ENCODE measurements at regions not wholly inside any gene's neighbourhood (a gene's known extent, or its start where the extent isn't known, plus 50 kb on each side); places are given as distances from the start of the nearest gene placed in this dataset.

DNA sequence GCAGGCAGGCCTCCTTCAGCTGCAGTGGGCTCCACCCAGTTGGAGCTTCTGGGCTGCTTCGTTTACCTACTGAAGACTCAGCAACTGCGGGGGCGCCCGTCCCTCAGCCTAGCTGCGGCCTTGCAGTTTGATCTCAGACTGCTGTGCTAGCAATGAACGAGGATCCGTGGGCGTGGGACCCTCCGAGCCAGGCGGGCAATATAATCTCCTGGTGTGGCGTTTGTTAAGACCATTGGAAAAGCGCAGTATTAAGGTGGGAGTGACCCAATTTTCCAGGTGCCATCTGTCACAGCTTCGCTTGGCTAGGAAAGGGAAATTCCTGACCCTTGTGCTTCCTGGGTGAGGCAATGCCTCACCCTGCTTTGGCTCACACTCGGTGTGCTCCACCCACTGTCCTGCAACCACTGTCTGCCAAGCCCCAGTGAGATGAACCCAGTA is 159.2 kb upstream of the FOXP2 start:
- no peak overlapping the region for H3K9ac ChIP-seq
- no peaks in the 10 kb centered on the region for H3K4me1 ChIP-seq
- DNase-seq (ENCODE audit: low spot score), result no peak
- no peak overlapping the region for H3K27ac ChIP-seq
- H3K4me3 ChIP-seq, result no peak overlapping the region
- no peak overlapping the region for H3K4me2 ChIP-seq
- H4K20me1 ChIP-seq (ENCODE audit: low read depth), result no peaks in the 10 kb centered on the region
- no peaks in the 10 kb centered on the region for H3F3A ChIP-seq (ENCODE audit: low read depth)
- Mint-ChIP-seq H3K36me3 (peaks cover under 1% of the 10 kb centered on the region), H3K27me3 (ENCODE audit: insufficient read depth, low read depth) (peaks cover 4% of the 10 kb centered on the region), H3K27ac (no peak overlapping the region), H3K4me3 (no peak overlapping the region), H3K4me1 (no peaks in the 10 kb centered on the region), H3K9me3 (peaks cover 13% of the 10 kb centered on the region)
- no peaks in the 10 kb centered on the region for H3K79me2 ChIP-seq (ENCODE audit: low read depth)
- no peaks in the 10 kb centered on the region for H3K36me3 ChIP-seq
- TF ChIP-seq EZH2 (IDR thresholded peaks at IDR 0.05) (no peak), CTCF (IDR thresholded peaks at IDR 0.05) (no peak), EZH2phosphoT487 (IDR thresholded peaks at IDR 0.05) (no peak)
- H2AFZ ChIP-seq (replicated peaks), result no peak overlapping the region
- H3K9me3 ChIP-seq (ENCODE audit: low read depth), result no peaks in the 10 kb centered on the region
- H3K27me3 ChIP-seq, result no peaks in the 10 kb centered on the region

DNA sequence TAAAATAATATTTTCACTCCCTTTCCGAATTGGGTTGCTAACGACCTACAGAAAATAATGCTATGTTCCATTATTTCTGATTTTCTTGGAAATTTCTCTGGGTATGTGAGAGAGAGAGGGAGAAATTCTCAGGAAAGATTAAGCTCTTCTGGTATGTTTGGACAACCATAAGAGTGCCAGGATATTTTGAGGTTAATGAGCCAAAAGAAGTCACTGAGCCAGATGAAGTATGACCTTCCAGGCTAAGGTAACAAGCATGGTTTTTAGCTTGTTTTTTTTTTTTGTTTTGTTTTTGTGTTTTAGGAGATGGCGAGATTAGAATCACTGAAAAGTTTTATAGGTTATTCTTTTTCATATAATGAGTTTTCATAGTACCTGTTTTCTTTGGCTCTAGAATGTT is 171.0 kb upstream of the FOXP2 start:
- Histone ChIP-seq H3K4me2 (no peak overlapping the region), H3K9me3 (ENCODE audit: low read depth) (no peaks in the 10 kb centered on the region), H3F3A (ENCODE audit: low read depth) (no peaks in the 10 kb centered on the region), H4K20me1 (ENCODE audit: low read depth) (no peaks in the 10 kb centered on the region), H3K27me3 (no peaks in the 10 kb centered on the region), H3K9ac (no peak overlapping the region), H3K27ac (no peak overlapping the region), H2AFZ (replicated peaks) (no peak overlapping the region), H3K79me2 (ENCODE audit: low read depth) (no peaks in the 10 kb centered on the region), H3K4me3 (no peak overlapping the region), H3K36me3 (no peaks in the 10 kb centered on the region), H3K4me1 (peaks cover 5% of the 10 kb centered on the region)
- no peak for DNase-seq (ENCODE audit: low spot score)
- H3K36me3 Mint-ChIP-seq, result no peaks in the 10 kb centered on the region
- H3K4me3 Mint-ChIP-seq, result no peak overlapping the region
- no peak for TF ChIP-seq CTCF (IDR thresholded peaks at IDR 0.05)
- no peak for TF ChIP-seq EZH2phosphoT487 (IDR thresholded peaks at IDR 0.05)
- no peak for TF ChIP-seq EZH2 (IDR thresholded peaks at IDR 0.05)
- no peaks in the 10 kb centered on the region for H3K9me3 Mint-ChIP-seq
- H3K27me3 Mint-ChIP-seq (ENCODE audit: insufficient read depth, low read depth), result no peaks in the 10 kb centered on the region
- no peak overlapping the region for H3K27ac Mint-ChIP-seq
- peaks cover 5% of the 10 kb centered on the region for H3K4me1 Mint-ChIP-seq

DNA sequence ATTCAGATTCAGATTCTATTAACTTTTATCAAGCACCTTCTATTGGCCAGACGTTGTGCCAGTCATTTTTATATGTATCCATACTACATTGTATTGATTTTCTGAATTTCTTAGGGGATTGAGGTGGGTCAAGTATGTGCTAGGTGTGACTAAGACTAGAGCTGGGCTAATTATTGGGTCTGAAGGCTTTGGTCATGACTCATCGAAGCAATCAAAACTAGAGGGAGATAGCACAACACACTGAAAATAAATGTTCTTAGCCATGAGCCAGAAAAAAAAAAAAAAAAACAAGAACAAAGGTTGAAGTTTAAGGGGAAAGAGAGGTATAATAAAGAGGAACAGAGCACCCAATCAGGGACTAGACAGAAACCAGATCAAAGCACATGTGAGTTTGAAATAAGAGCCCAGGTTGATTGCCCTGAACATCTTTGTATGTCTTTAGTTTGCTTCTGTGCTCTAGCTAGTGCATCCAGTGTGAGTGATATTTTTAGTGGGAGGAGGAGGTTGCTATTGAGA is 171.6 kb upstream of the FOXP2 start:
- Histone ChIP-seq H3K4me1 (peaks cover 5% of the 10 kb centered on the region), H3F3A (ENCODE audit: low read depth) (no peaks in the 10 kb centered on the region), H3K79me2 (ENCODE audit: low read depth) (no peaks in the 10 kb centered on the region), H4K20me1 (ENCODE audit: low read depth) (no peaks in the 10 kb centered on the region), H3K9ac (no peak overlapping the region), H2AFZ (replicated peaks) (no peak overlapping the region), H3K9me3 (ENCODE audit: low read depth) (no peaks in the 10 kb centered on the region), H3K27ac (no peak overlapping the region), H3K36me3 (no peaks in the 10 kb centered on the region), H3K27me3 (no peaks in the 10 kb centered on the region), H3K4me2 (no peak overlapping the region), H3K4me3 (no peak overlapping the region)
- peaks cover 5% of the 10 kb centered on the region for H3K4me1 Mint-ChIP-seq
- no peaks in the 10 kb centered on the region for H3K9me3 Mint-ChIP-seq
- no peak overlapping the region for H3K27ac Mint-ChIP-seq
- no peaks in the 10 kb centered on the region for H3K27me3 Mint-ChIP-seq (ENCODE audit: insufficient read depth, low read depth)
- no peak overlapping the region for H3K4me3 Mint-ChIP-seq
- TF ChIP-seq EZH2 (IDR thresholded peaks at IDR 0.05), result no peak
- TF ChIP-seq EZH2phosphoT487 (IDR thresholded peaks at IDR 0.05), result no peak
- no peak for TF ChIP-seq CTCF (IDR thresholded peaks at IDR 0.05)
- no peaks in the 10 kb centered on the region for H3K36me3 Mint-ChIP-seq
- DNase-seq (ENCODE audit: low spot score), result no peak

All from neural progenitor cell (in vitro differentiated cells).